ENCODE measurements at regions not wholly inside any gene's neighbourhood (a gene's known extent, or its start where the extent isn't known, plus 50 kb on each side); places are given as distances from the start of the nearest gene placed in this dataset.

GRCh38 chr1:96643519-96643918 lies 78.1 kb upstream of the PTBP2 start:
- TF ChIP-seq, protein P1, sequence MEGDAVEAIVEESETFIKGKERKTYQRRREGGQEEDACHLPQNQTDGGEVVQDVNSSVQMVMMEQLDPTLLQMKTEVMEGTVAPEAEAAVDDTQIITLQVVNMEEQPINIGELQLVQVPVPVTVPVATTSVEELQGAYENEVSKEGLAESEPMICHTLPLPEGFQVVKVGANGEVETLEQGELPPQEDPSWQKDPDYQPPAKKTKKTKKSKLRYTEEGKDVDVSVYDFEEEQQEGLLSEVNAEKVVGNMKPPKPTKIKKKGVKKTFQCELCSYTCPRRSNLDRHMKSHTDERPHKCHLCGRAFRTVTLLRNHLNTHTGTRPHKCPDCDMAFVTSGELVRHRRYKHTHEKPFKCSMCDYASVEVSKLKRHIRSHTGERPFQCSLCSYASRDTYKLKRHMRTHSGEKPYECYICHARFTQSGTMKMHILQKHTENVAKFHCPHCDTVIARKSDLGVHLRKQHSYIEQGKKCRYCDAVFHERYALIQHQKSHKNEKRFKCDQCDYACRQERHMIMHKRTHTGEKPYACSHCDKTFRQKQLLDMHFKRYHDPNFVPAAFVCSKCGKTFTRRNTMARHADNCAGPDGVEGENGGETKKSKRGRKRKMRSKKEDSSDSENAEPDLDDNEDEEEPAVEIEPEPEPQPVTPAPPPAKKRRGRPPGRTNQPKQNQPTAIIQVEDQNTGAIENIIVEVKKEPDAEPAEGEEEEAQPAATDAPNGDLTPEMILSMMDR (conservative IDR thresholded peaks at IDR 0.05): no peak
- no peak for TF ChIP-seq EZH2 (IDR thresholded peaks at IDR 0.05; ENCODE audit: low read depth)

All from PC-9 (cell line).